DOHH2 (cell line): ENCODE measurements at regions not wholly inside any gene's neighbourhood (a gene's known extent, or its start where the extent isn't known, plus 50 kb on each side); places are given as distances from the start of the nearest gene placed in this dataset.
"Not testable (repeated sequence)": the region's sequence is repeated elsewhere in the genome, so short reads cannot be mapped to it uniquely, and the experiment has no call there.

Experiments used
- H3F3A ChIP-seq: fragments of 200-600 bp; sonication (generic), shearing (Covaris generic); 2 replicates; pipeline ENCODE4 v1.6.0; 2016; ENCODE audit warnings: antibody characterized with exemption, mild to moderate bottlenecking; ENCODE audit not compliant: control insufficient read depth, insufficient read depth
- H3K27ac ChIP-seq: fragments of 200-600 bp; sonication (generic); 2 replicates; pipeline ENCODE4 v1.5.1; 2014; ENCODE audit warnings: low read depth, mild to moderate bottlenecking, low read length, moderate library complexity
- H3K27me3 ChIP-seq: fragments of 200-600 bp; sonication (generic); 2 replicates; pipeline ENCODE4 v1.6.1; 2014; ENCODE audit warnings: mild to moderate bottlenecking, low read length, mixed read lengths; ENCODE audit not compliant: control insufficient read depth
- H3K36me3 ChIP-seq: fragments of 200-600 bp; sonication (generic); 2 replicates; pipeline ENCODE4 v1.6.1; 2014; ENCODE audit warnings: mild to moderate bottlenecking, low read length, moderate library complexity, mixed read lengths; ENCODE audit not compliant: control insufficient read depth
- H3K4me1 ChIP-seq: fragments of 200-600 bp; sonication (generic); 2 replicates; pipeline ENCODE4 v1.6.1; 2014; ENCODE audit warnings: mild to moderate bottlenecking, low read length, mixed read lengths; ENCODE audit not compliant: control insufficient read depth
- H3K4me2 ChIP-seq: fragments of 200-600 bp; sonication (generic); 2 replicates; pipeline ENCODE4 v1.6.0; 2014; ENCODE audit warnings: mild to moderate bottlenecking, low read length, moderate library complexity
- H3K4me3 ChIP-seq: fragments of 200-600 bp; sonication (generic); 2 replicates; pipeline ENCODE4 v1.5.1; 2014; ENCODE audit warnings: mild to moderate bottlenecking, low read length, mixed read lengths
- H3K79me2 ChIP-seq: fragments of 200-600 bp; sonication (generic); 2 replicates; pipeline ENCODE4 v1.6.1; 2014; ENCODE audit warnings: mild to moderate bottlenecking, low read length, mixed read lengths; ENCODE audit not compliant: control insufficient read depth
- H3K9me2 ChIP-seq: fragments of 200-600 bp; sonication (generic); replicated peaks from 2 replicates; pipeline ENCODE4 v1.6.1; 2014; ENCODE audit warnings: mild to moderate bottlenecking, low read length, mixed read lengths; ENCODE audit not compliant: control insufficient read depth
- H3K9me3 ChIP-seq: fragments of 200-600 bp; sonication (generic); 2 replicates; pipeline ENCODE4 v1.6.1; 2014; ENCODE audit warnings: antibody characterized with exemption, low read length, mixed read lengths; ENCODE audit not compliant: control insufficient read depth, insufficient read depth
- H4K20me1 ChIP-seq: fragments of 200-600 bp; sonication (generic); 2 replicates; pipeline ENCODE4 v1.6.0; 2014; ENCODE audit warnings: low read depth, mild to moderate bottlenecking, antibody characterized with exemption, low read length, moderate library complexity; ENCODE audit not compliant: control insufficient read depth, insufficient read depth
- EZH2phosphoT487 ChIP-seq: fragments of 200-600 bp; sonication (generic); IDR thresholded peaks from 2 replicates; pipeline ENCODE4 v1.6.1; 2017; ENCODE audit warnings: borderline replicate concordance, mild to moderate bottlenecking, antibody characterized with exemption, low read length, moderate library complexity, mixed read lengths
- TF ChIP-seq, protein P1 (sequence below): fragments of 200-600 bp; sonication (generic); IDR thresholded peaks from one replicate; pipeline ENCODE4 v1.5.1; 2014; ENCODE audit warnings: antibody characterized with exemption, mild to moderate bottlenecking, low read depth, low read length; ENCODE audit not compliant: poor library complexity, severe bottlenecking

DNA sequence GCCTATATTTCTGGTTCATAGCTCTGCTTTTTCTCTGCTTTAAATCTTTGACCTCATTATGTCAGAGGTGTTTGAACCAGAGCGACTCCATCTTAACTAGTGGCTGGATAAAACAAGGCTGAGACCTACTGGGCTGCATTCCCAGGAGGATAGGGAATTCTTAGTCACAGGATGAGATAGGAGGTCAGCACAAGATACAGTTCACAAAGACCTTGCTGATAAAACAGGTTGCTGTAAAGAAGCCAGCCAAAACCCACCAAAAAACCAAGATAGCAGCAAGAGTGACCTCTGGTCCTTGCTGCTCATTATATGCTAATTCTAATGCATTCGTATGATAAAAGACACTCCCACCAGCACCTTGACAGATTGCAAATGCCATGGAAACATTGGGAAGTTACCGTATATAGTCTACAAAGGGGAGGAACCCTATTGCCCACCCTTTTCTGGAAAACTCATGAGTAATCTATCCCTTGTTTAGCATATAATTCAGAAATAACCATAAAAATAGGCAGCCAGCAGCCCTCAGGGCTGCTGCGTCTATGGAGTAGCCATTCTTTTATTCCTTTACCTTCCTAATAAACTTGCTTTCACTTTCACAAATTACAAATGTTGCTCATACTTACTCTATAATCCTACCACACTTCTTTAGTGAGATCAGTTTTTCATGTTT lies 193.9 kb downstream of the NAF1 start:
- Histone ChIP-seq H3K27ac (no peak overlapping the region), H3K27me3 (no peaks in the 10 kb centered on the region), H3K9me2 (no peaks in the 10 kb centered on the region), H3K4me3 (no peak overlapping the region), H3K4me1 (no peaks in the 10 kb centered on the region), H3F3A (no peaks in the 10 kb centered on the region), H3K36me3 (no peaks in the 10 kb centered on the region), H4K20me1 (no peaks in the 10 kb centered on the region), H3K79me2 (no peaks in the 10 kb centered on the region), H3K9me3 (no peaks in the 10 kb centered on the region), H3K4me2 (no peak overlapping the region)
- TF ChIP-seq, protein P1, sequence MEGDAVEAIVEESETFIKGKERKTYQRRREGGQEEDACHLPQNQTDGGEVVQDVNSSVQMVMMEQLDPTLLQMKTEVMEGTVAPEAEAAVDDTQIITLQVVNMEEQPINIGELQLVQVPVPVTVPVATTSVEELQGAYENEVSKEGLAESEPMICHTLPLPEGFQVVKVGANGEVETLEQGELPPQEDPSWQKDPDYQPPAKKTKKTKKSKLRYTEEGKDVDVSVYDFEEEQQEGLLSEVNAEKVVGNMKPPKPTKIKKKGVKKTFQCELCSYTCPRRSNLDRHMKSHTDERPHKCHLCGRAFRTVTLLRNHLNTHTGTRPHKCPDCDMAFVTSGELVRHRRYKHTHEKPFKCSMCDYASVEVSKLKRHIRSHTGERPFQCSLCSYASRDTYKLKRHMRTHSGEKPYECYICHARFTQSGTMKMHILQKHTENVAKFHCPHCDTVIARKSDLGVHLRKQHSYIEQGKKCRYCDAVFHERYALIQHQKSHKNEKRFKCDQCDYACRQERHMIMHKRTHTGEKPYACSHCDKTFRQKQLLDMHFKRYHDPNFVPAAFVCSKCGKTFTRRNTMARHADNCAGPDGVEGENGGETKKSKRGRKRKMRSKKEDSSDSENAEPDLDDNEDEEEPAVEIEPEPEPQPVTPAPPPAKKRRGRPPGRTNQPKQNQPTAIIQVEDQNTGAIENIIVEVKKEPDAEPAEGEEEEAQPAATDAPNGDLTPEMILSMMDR: no peak
- no peak for TF ChIP-seq EZH2phosphoT487

DNA sequence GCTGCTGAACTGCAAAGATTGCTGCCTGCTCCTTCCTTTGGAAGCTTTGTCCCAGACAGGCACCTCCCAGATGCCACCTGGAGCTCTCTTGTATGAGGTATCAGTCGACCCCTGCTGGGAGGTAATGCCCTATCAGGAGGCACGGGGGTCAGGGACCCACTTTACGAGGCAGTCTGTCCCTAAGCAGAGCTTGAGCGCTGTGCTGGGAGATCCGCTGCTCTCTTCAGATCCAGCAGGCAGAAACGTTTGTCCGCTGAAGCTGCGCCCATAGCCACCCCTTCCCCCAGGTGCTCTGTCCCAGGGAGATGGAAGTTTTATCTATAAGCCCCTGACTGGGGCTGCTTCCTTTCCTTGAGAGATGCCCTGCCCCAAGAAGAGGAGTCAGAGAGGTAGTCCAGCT lies 197.5 kb downstream of the NAF1 start:
- Histone ChIP-seq H3K4me3 (no peak overlapping the region), H3K9me3 (no peaks in the 10 kb centered on the region), H3K79me2 (no peaks in the 10 kb centered on the region), H3K36me3 (no peaks in the 10 kb centered on the region), H3K4me1 (no peaks in the 10 kb centered on the region), H3K27ac (no peak overlapping the region), H3K27me3 (no peaks in the 10 kb centered on the region), H3F3A (no peaks in the 10 kb centered on the region), H3K9me2 (no peaks in the 10 kb centered on the region), H4K20me1 (no peaks in the 10 kb centered on the region), H3K4me2 (no peak overlapping the region)
- no peak for TF ChIP-seq EZH2phosphoT487
- TF ChIP-seq, protein P1: no peak

DNA sequence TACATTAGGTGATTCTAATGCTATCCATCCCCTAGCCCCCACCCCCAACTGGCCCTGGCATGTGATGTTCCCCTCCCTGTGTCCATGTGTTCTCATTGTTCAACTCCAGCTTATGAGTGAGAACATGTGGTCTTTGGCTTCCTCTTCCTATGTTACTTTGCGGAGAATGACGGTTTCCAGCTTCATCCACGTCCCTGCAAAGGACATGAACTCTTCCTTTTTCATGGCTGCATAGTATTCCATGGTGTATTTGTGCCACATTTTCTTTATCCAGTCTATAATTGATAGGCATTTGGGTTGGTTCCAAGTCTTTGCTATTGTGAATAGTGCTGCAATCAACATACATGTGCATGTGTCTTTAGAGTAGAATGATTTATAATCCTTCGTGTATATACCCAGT lies 200.7 kb downstream of the NAF1 start:
- H3K4me2 ChIP-seq, H3K27ac ChIP-seq, H3K4me1 ChIP-seq, H3F3A ChIP-seq, H3K79me2 ChIP-seq, H3K9me3 ChIP-seq, H3K9me2 ChIP-seq, H3K4me3 ChIP-seq, H4K20me1 ChIP-seq, H3K27me3 ChIP-seq, H3K36me3 ChIP-seq: not testable (repeated sequence)

DNA sequence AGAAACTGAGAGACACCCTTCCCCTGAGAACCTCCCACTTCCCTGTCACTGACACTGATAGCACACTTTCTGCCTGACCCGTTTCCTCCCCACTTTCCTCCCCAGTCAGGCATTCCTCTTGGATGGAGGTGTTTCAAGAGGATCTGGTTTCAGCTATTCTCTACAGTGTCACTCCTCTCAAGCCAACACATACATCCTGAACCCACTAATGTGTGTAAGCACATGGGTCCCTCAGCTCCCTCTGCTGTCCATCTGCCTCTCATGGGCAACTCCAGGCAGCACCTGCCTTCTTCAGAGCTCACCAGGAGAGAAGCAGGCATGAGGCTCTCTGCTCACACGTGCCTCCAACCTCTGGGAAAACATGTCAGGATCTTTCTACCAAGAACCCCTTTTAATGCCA lies 207.6 kb downstream of the NAF1 start:
- H3K27ac ChIP-seq: no peak overlapping the region
- no peak overlapping the region for H3K4me3 ChIP-seq
- H3K36me3 ChIP-seq: no peaks in the 10 kb centered on the region
- H3K9me3 ChIP-seq: no peaks in the 10 kb centered on the region
- no peaks in the 10 kb centered on the region for H3K9me2 ChIP-seq
- no peak for TF ChIP-seq EZH2phosphoT487
- TF ChIP-seq, protein P1: no peak
- H3K79me2 ChIP-seq: no peaks in the 10 kb centered on the region
- no peaks in the 10 kb centered on the region for H3F3A ChIP-seq
- no peaks in the 10 kb centered on the region for H3K27me3 ChIP-seq
- no peak overlapping the region for H3K4me2 ChIP-seq
- H4K20me1 ChIP-seq: no peaks in the 10 kb centered on the region
- H3K4me1 ChIP-seq: no peaks in the 10 kb centered on the region
